Caco-2 (cell line): ENCODE measurements at regions not wholly inside any gene's neighbourhood (a gene's known extent, or its start where the extent isn't known, plus 50 kb on each side); places are given as distances from the start of the nearest gene placed in this dataset.

Experiments
- BruUV-seq: library from RNA; stranded (reverse); fragments of 400-500 nt; replicated peaks from 2 replicates; lab custom pipeline; 2021; lab: Mats Ljungman, UMichigan
- CTCF ChIA-PET: fragments of 300-600 bp; sonication (Branson Sonifier 250); formaldehyde crosslinking; loops from one replicate; lab custom pipeline; 2022; ENCODE audit warnings: antibody characterized with exemption; lab: Charles Lee
- POLR2A ChIA-PET: fragments of 300-600 bp; sonication (Branson Sonifier 250); formaldehyde crosslinking; loops from one replicate; lab custom pipeline; 2022; ENCODE audit warnings: antibody characterized with exemption; lab: Charles Lee
- DNase-seq, 2 experiments: peaks; one replicate each; pipeline versions ENCODE4 v3.0.0 to v3.0.0-alpha.2; 2020 to 2022
- H3K27me3 ChIP-seq: replicated peaks from 2 replicates; pipeline ENCODE4 v1.6.0; 2011; ENCODE audit warnings: low read length; ENCODE audit not compliant: control insufficient read depth, insufficient read depth
- H3K36me3 ChIP-seq: 2 replicates; pipeline ENCODE4 v1.5.1; 2011; ENCODE audit warnings: low read length; ENCODE audit not compliant: control insufficient read depth, insufficient read depth
- H3K4me1 ChIP-seq: fragments of 250-450 bp; sonication (Bioruptor Pico); 2 replicates; pipeline ENCODE4 v1.5.1; 2020; ENCODE audit warnings: mild to moderate bottlenecking
- H3K4me3 ChIP-seq: 2 replicates; pipeline ENCODE4 v1.5.1; 2011; ENCODE audit warnings: low read depth, mild to moderate bottlenecking, control low read depth, low read length
- H3K9me3 ChIP-seq: fragments of 250-450 bp; sonication (Bioruptor Pico); 2 replicates; pipeline ENCODE4 v1.5.1; 2020; ENCODE audit warnings: mild to moderate bottlenecking, moderate library complexity
- H3K27ac Mint-ChIP-seq: one replicate; pipeline ENCODE4 v1.8.0; 2022; ENCODE audit warnings: mixed read lengths; ENCODE audit not compliant: unreplicated experiment
- H3K27me3 Mint-ChIP-seq: one replicate; pipeline ENCODE4 v1.8.0; 2022; ENCODE audit warnings: mixed read lengths; ENCODE audit not compliant: insufficient read depth, unreplicated experiment
- H3K36me3 Mint-ChIP-seq: one replicate; pipeline ENCODE4 v1.8.0; 2022; ENCODE audit warnings: mild to moderate bottlenecking, mixed read lengths; ENCODE audit not compliant: insufficient read depth, unreplicated experiment
- H3K4me1 Mint-ChIP-seq: one replicate; pipeline ENCODE4 v1.8.0; 2022; ENCODE audit warnings: low read depth, mixed read lengths; ENCODE audit not compliant: unreplicated experiment
- H3K4me3 Mint-ChIP-seq: one replicate; pipeline ENCODE4 v1.8.0; 2022; ENCODE audit warnings: mild to moderate bottlenecking, moderate library complexity, mixed read lengths; ENCODE audit not compliant: unreplicated experiment
- H3K9me3 Mint-ChIP-seq: one replicate; pipeline ENCODE4 v1.8.0; 2022; ENCODE audit warnings: mixed read lengths; ENCODE audit not compliant: unreplicated experiment
- intact Hi-C: fragments of 100-400 bp; cut with micrococcal nuclease; formaldehyde crosslinking; loops from one replicate; pipeline ENCODE4 v1.10.0; 2022; ENCODE audit not compliant: unreplicated experiment
- TF ChIP-seq, protein P1 (sequence below), 2 experiments: fragments of 200-600 bp in 1 of 2; IDR thresholded peaks; 1 replicate in 1 of 2; 2 replicates in 1 of 2; pipeline versions ENCODE4 v1.5.1 to v1.8.0; 2011 to 2022; ENCODE audit warnings: antibody characterized with exemption in 1 of 2, control low read depth in 1 of 2, inconsistent platforms in 1 of 2, low read depth in 1 of 2, low read length in 1 of 2, mild to moderate bottlenecking in 1 of 2, moderate library complexity in 1 of 2; ENCODE audit not compliant: insufficient read depth in 1 of 2, severe bottlenecking in 1 of 2, unreplicated experiment in 1 of 2

- DNase-seq: no peak
- intact Hi-C loops: no loop called here
- no peaks in the 10 kb centered on the region for H3K27me3 ChIP-seq
- peaks cover 3% of the 10 kb centered on the region for H3K27me3 Mint-ChIP-seq
- TF ChIP-seq, protein P1, sequence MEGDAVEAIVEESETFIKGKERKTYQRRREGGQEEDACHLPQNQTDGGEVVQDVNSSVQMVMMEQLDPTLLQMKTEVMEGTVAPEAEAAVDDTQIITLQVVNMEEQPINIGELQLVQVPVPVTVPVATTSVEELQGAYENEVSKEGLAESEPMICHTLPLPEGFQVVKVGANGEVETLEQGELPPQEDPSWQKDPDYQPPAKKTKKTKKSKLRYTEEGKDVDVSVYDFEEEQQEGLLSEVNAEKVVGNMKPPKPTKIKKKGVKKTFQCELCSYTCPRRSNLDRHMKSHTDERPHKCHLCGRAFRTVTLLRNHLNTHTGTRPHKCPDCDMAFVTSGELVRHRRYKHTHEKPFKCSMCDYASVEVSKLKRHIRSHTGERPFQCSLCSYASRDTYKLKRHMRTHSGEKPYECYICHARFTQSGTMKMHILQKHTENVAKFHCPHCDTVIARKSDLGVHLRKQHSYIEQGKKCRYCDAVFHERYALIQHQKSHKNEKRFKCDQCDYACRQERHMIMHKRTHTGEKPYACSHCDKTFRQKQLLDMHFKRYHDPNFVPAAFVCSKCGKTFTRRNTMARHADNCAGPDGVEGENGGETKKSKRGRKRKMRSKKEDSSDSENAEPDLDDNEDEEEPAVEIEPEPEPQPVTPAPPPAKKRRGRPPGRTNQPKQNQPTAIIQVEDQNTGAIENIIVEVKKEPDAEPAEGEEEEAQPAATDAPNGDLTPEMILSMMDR (IDR thresholded peaks at IDR 0.05; ENCODE audit: insufficient read depth in 1 of 2, low read depth in 1 of 2, low read length in 1 of 2, severe bottlenecking in 1 of 2, unreplicated experiment in 1 of 2): no peak
- ChIA-PET CTCF (no interaction called here), POLR2A (no interaction called here)
- no peaks in the 10 kb centered on the region for H3K36me3 Mint-ChIP-seq
- no peaks in the 10 kb centered on the region for H3K9me3 Mint-ChIP-seq
- H3K4me3 ChIP-seq: no peak overlapping the region
- H3K4me1 Mint-ChIP-seq: no peaks in the 10 kb centered on the region
- no TSS peak for BruUV-seq
- H3K27ac Mint-ChIP-seq: no peak overlapping the region
- no peak overlapping the region for H3K4me3 Mint-ChIP-seq
- H3K36me3 ChIP-seq: no peaks in the 10 kb centered on the region
- no peaks in the 10 kb centered on the region for H3K9me3 ChIP-seq
- no peaks in the 10 kb centered on the region for H3K4me1 ChIP-seq
These were observed 1239.2 kb downstream of the ROBO2 start for GRCh38 chr3:78279091-78279490.

DNA sequence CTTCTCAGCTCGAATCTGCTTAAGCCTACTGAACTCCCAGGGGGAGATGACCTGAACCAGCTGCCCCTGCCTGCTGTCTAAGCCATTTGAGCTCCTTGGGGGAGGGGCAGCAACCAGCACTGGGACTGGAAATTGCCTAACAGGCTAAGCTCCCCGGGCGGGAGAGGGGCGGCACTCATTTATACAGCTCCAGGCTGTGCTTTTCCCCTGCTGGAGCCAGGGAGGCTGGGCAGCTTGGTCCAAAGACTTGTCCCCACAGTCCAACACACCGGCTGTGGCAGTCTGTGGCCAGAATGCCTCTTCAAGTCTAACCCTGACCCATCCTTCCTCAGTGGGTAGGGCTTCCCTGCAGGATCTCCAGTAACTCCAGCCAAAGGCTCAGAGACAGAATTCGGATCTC lies 1241.5 kb downstream of the ROBO2 start:
- H3K4me3 Mint-ChIP-seq: no peak overlapping the region
- ChIA-PET CTCF (no interaction called here), POLR2A (no interaction called here)
- H3K27me3 ChIP-seq: no peaks in the 10 kb centered on the region
- no peaks in the 10 kb centered on the region for H3K36me3 Mint-ChIP-seq
- peaks cover 3% of the 10 kb centered on the region for H3K27me3 Mint-ChIP-seq
- H3K4me1 ChIP-seq: no peaks in the 10 kb centered on the region
- DNase-seq: no peak
- no peaks in the 10 kb centered on the region for H3K9me3 Mint-ChIP-seq
- H3K4me1 Mint-ChIP-seq: no peaks in the 10 kb centered on the region
- no peak overlapping the region for H3K4me3 ChIP-seq
- H3K9me3 ChIP-seq: no peaks in the 10 kb centered on the region
- no TSS peak for BruUV-seq
- no peaks in the 10 kb centered on the region for H3K36me3 ChIP-seq
- no peak overlapping the region for H3K27ac Mint-ChIP-seq
- TF ChIP-seq, protein P1 (IDR thresholded peaks at IDR 0.05; ENCODE audit: insufficient read depth in 1 of 2, low read depth in 1 of 2, low read length in 1 of 2, severe bottlenecking in 1 of 2, unreplicated experiment in 1 of 2): no peak
- intact Hi-C loops: no loop called here

- ChIA-PET CTCF (no interaction called here), POLR2A (no interaction called here)
- DNase-seq: no peak
- H3K4me3 ChIP-seq: no peak overlapping the region
- H3K4me1 ChIP-seq: no peaks in the 10 kb centered on the region
- no peaks in the 10 kb centered on the region for H3K27me3 ChIP-seq
- no peaks in the 10 kb centered on the region for H3K36me3 Mint-ChIP-seq
- no peak overlapping the region for H3K27ac Mint-ChIP-seq
- no peaks in the 10 kb centered on the region for H3K9me3 Mint-ChIP-seq
- no peaks in the 10 kb centered on the region for H3K9me3 ChIP-seq
- peaks cover 3% of the 10 kb centered on the region for H3K27me3 Mint-ChIP-seq
- no peaks in the 10 kb centered on the region for H3K36me3 ChIP-seq
- intact Hi-C loops: no loop called here
- H3K4me3 Mint-ChIP-seq: no peak overlapping the region
- H3K4me1 Mint-ChIP-seq: no peaks in the 10 kb centered on the region
- no TSS peak for BruUV-seq
- TF ChIP-seq, protein P1 (IDR thresholded peaks at IDR 0.05; ENCODE audit: insufficient read depth in 1 of 2, low read depth in 1 of 2, low read length in 1 of 2, severe bottlenecking in 1 of 2, unreplicated experiment in 1 of 2): no peak
These were observed 1244.1 kb downstream of the ROBO2 start for GRCh38 chr3:78283994-78284393.
